Mesothelial cell of epicardium (in vitro differentiated cells): ENCODE measurements at regions not wholly inside any gene's neighbourhood (a gene's known extent, or its start where the extent isn't known, plus 50 kb on each side); places are given as distances from the start of the nearest gene placed in this dataset.

ENCODE experiments used
- DNase-seq, 2 experiments: peaks; one replicate each; pipeline ENCODE4 v3.0.0; 2021; ENCODE audit warnings: low spot score in 2 of 2; ENCODE audit not compliant: unreplicated experiment in 2 of 2
- H3K27ac Mint-ChIP-seq: 2 replicates; pipeline ENCODE4 v1.8.0; 2021; ENCODE audit warnings: mixed read lengths
- H3K27me3 Mint-ChIP-seq: 2 replicates; pipeline ENCODE4 v1.8.0; 2021; ENCODE audit warnings: low read depth, mixed read lengths
- H3K36me3 Mint-ChIP-seq: 2 replicates; pipeline ENCODE4 v1.8.0; 2021; ENCODE audit warnings: mixed read lengths
- H3K4me1 Mint-ChIP-seq: 2 replicates; pipeline ENCODE4 v1.8.0; 2021; ENCODE audit warnings: mixed read lengths
- H3K4me3 Mint-ChIP-seq: 2 replicates; pipeline ENCODE4 v1.8.0; 2021; ENCODE audit warnings: mild to moderate bottlenecking, moderate library complexity, mixed read lengths
- H3K9me3 Mint-ChIP-seq: 2 replicates; pipeline ENCODE4 v1.8.0; 2021; ENCODE audit warnings: mixed read lengths
- TF ChIP-seq, protein P1 (sequence below): fragments of 200-600 bp; sonication (generic); IDR thresholded peaks from one replicate; pipeline ENCODE4 v1.5.0; 2021; ENCODE audit warnings: antibody characterized with exemption; ENCODE audit not compliant: unreplicated experiment

- Mint-ChIP-seq H3K4me3 (no peak overlapping the region), H3K27me3 (peaks cover 17% of the 10 kb centered on the region), H3K36me3 (no peaks in the 10 kb centered on the region), H3K4me1 (peaks cover 5% of the 10 kb centered on the region), H3K27ac (no peak overlapping the region), H3K9me3 (peaks cover 8% of the 10 kb centered on the region)
- DNase-seq, result no peak
- TF ChIP-seq, protein P1, sequence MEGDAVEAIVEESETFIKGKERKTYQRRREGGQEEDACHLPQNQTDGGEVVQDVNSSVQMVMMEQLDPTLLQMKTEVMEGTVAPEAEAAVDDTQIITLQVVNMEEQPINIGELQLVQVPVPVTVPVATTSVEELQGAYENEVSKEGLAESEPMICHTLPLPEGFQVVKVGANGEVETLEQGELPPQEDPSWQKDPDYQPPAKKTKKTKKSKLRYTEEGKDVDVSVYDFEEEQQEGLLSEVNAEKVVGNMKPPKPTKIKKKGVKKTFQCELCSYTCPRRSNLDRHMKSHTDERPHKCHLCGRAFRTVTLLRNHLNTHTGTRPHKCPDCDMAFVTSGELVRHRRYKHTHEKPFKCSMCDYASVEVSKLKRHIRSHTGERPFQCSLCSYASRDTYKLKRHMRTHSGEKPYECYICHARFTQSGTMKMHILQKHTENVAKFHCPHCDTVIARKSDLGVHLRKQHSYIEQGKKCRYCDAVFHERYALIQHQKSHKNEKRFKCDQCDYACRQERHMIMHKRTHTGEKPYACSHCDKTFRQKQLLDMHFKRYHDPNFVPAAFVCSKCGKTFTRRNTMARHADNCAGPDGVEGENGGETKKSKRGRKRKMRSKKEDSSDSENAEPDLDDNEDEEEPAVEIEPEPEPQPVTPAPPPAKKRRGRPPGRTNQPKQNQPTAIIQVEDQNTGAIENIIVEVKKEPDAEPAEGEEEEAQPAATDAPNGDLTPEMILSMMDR, result no peak
Observed at GRCh38 chr16:51012396-51012795, 138.7 kb downstream of the SALL1 start.

GRCh38 chr16:51010817-51011216 lies 140.3 kb downstream of the SALL1 start:
- no peak for DNase-seq
- Mint-ChIP-seq H3K4me3 (no peak overlapping the region), H3K27me3 (peaks cover 11% of the 10 kb centered on the region), H3K27ac (no peak overlapping the region), H3K36me3 (no peaks in the 10 kb centered on the region), H3K4me1 (peaks cover 5% of the 10 kb centered on the region), H3K9me3 (peaks cover 16% of the 10 kb centered on the region)
- TF ChIP-seq, protein P1, result no peak

GRCh38 chr16:51009813-51010212 lies 141.3 kb downstream of the SALL1 start:
- H3K4me1 Mint-ChIP-seq, result peaks cover 5% of the 10 kb centered on the region
- no peak overlapping the region for H3K27ac Mint-ChIP-seq
- TF ChIP-seq, protein P1, result no peak
- H3K4me3 Mint-ChIP-seq, result no peak overlapping the region
- H3K27me3 Mint-ChIP-seq, result peaks cover 11% of the 10 kb centered on the region
- no peaks in the 10 kb centered on the region for H3K36me3 Mint-ChIP-seq
- peaks cover 16% of the 10 kb centered on the region for H3K9me3 Mint-ChIP-seq
- no peak for DNase-seq

GRCh38 chr16:51009359-51009758 lies 141.7 kb downstream of the SALL1 start:
- H3K4me3 Mint-ChIP-seq, result no peak overlapping the region
- peaks cover 5% of the 10 kb centered on the region for H3K4me1 Mint-ChIP-seq
- H3K27me3 Mint-ChIP-seq, result peaks cover 11% of the 10 kb centered on the region
- H3K9me3 Mint-ChIP-seq, result peaks cover 16% of the 10 kb centered on the region
- TF ChIP-seq, protein P1, result no peak
- no peaks in the 10 kb centered on the region for H3K36me3 Mint-ChIP-seq
- DNase-seq, result no peak
- H3K27ac Mint-ChIP-seq, result no peak overlapping the region

GRCh38 chr16:51008607-51009006 lies 142.5 kb downstream of the SALL1 start:
- Mint-ChIP-seq H3K27ac (no peak overlapping the region), H3K27me3 (peaks cover 11% of the 10 kb centered on the region), H3K36me3 (no peaks in the 10 kb centered on the region), H3K4me3 (no peak overlapping the region), H3K9me3 (peaks cover 16% of the 10 kb centered on the region), H3K4me1 (peaks cover 5% of the 10 kb centered on the region)
- TF ChIP-seq, protein P1, result no peak
- no peak for DNase-seq

DNA sequence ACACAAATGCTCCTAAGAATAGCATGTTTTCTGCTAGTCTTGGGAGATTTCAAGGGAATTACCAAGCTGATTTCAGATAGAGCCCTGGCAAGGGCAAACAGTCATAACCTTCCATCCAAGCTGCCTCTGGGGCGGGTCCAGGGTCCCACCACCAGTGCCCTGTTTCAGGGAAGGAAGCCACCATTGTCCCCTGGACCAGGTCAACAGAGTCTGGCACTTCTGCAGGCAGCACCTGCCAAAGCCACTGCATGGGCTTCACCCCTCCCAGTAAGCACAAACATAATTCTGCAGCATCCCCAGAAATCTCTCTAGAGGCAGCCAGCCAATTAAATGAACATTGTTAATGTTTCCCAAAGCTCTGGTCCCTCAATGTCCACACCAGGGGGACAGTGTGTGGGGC lies 143.0 kb downstream of the SALL1 start:
- no peak overlapping the region for H3K27ac Mint-ChIP-seq
- H3K4me1 Mint-ChIP-seq, result peaks cover 4% of the 10 kb centered on the region
- no peak for DNase-seq
- H3K4me3 Mint-ChIP-seq, result no peak overlapping the region
- H3K9me3 Mint-ChIP-seq, result peaks cover 16% of the 10 kb centered on the region
- no peaks in the 10 kb centered on the region for H3K36me3 Mint-ChIP-seq
- H3K27me3 Mint-ChIP-seq, result peaks cover 9% of the 10 kb centered on the region
- TF ChIP-seq, protein P1, result no peak
